Osteoblast (primary cell): ENCODE measurements at regions not wholly inside any gene's neighbourhood (a gene's known extent, or its start where the extent isn't known, plus 50 kb on each side); places are given as distances from the start of the nearest gene placed in this dataset.
A peak's percentile ranks its signal among the peaks of the same experiment; 100 is the strongest.

Source experiments
- DNase-seq: peaks from one replicate; pipeline ENCODE4 v3.0.0; 2011; ENCODE audit warnings: low spot score, mixed read lengths; ENCODE audit not compliant: insufficient read length; ENCODE audit errors: missing footprints
- H2AFZ ChIP-seq: 2 replicates; pipeline ENCODE4 v1.6.0; 2011; ENCODE audit warnings: mild to moderate bottlenecking, low read length
- H3K27ac ChIP-seq: 2 replicates; pipeline ENCODE4 v1.5.1; 2011; ENCODE audit warnings: mild to moderate bottlenecking, low read depth, low read length, moderate library complexity
- H3K27me3 ChIP-seq: 2 replicates; pipeline ENCODE4 v1.6.0; 2012; ENCODE audit warnings: mild to moderate bottlenecking, control low read depth, inconsistent platforms, low read length, moderate library complexity; ENCODE audit not compliant: insufficient read depth
- H3K36me3 ChIP-seq: 2 replicates; pipeline ENCODE4 v1.5.1; 2011; ENCODE audit warnings: mild to moderate bottlenecking, low read length, control low read depth, moderate library complexity; ENCODE audit not compliant: insufficient read depth
- H3K4me1 ChIP-seq: 2 replicates; pipeline ENCODE4 v1.5.1; 2011; ENCODE audit warnings: mild to moderate bottlenecking, low read length, control low read depth, moderate library complexity; ENCODE audit not compliant: insufficient read depth
- H3K4me2 ChIP-seq: 2 replicates; pipeline ENCODE4 v1.6.0; 2011; ENCODE audit warnings: mild to moderate bottlenecking, low read length; ENCODE audit not compliant: insufficient read depth
- H3K4me3 ChIP-seq: fragments of 200-600 bp; sonication (generic); 3 replicates; pipeline ENCODE4 v1.5.1; 2012; ENCODE audit warnings: mild to moderate bottlenecking, low read length, inconsistent platforms; ENCODE audit not compliant: insufficient read depth
- H3K79me2 ChIP-seq: 2 replicates; pipeline ENCODE4 v1.6.0; 2012; ENCODE audit warnings: mild to moderate bottlenecking, low read length, control low read depth, inconsistent platforms; ENCODE audit not compliant: insufficient read depth
- H3K9me3 ChIP-seq: 2 replicates; pipeline ENCODE4 v1.5.1; 2011; ENCODE audit warnings: low read depth, low read length, control low read depth
- H4K20me1 ChIP-seq: 2 replicates; pipeline ENCODE4 v1.6.0; 2012; ENCODE audit warnings: mild to moderate bottlenecking, low read length, control low read depth; ENCODE audit not compliant: insufficient read depth
- CTCF ChIP-seq: IDR thresholded peaks from 2 replicates; pipeline ENCODE4 v1.5.1; 2011; ENCODE audit warnings: mild to moderate bottlenecking, low read depth, low read length, moderate library complexity; ENCODE audit errors: extremely low read depth

DNA sequence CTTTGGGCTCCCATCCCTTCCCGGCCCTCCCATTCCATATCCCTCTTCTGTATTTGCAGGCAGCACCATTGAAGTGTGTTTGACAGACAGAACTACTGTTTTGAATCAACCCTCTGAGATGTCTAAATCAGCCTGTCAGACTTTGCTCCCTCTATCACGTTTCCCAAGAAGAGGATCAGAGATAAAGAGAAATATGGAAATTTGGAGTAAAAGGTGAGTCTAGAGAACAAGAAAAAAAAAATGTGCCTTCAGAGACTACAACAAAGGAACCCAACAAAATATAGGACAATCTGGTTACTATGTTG lies 133.4 kb upstream of the NCK2 start:
- Histone ChIP-seq H3K36me3 (no peaks in the 10 kb centered on the region), H3K79me2 (no peaks in the 10 kb centered on the region), H3K9me3 (no peaks in the 10 kb centered on the region), H3K4me1 (no peaks in the 10 kb centered on the region), H3K27me3 (peaks cover 5% of the 10 kb centered on the region), H3K4me2 (no peak overlapping the region), H3K27ac (no peak overlapping the region), H2AFZ (no peak overlapping the region), H3K4me3 (no peak overlapping the region), H4K20me1 (no peaks in the 10 kb centered on the region)
- DNase-seq, result no peak
- TF ChIP-seq CTCF, result no peak

GRCh38 chr2:105610576-105611332 lies 134.0 kb upstream of the NCK2 start:
- Histone ChIP-seq H3K9me3 (no peaks in the 10 kb centered on the region), H3K4me2 (no peak overlapping the region), H4K20me1 (no peaks in the 10 kb centered on the region), H3K4me3 (no peak overlapping the region), H3K36me3 (no peaks in the 10 kb centered on the region), H3K79me2 (no peaks in the 10 kb centered on the region), H3K27ac (no peak overlapping the region), H3K27me3 (peaks cover 5% of the 10 kb centered on the region), H3K4me1 (no peaks in the 10 kb centered on the region), H2AFZ (no peak overlapping the region)
- DNase-seq, result peak; percentile 64
- no peak for TF ChIP-seq CTCF

DNA sequence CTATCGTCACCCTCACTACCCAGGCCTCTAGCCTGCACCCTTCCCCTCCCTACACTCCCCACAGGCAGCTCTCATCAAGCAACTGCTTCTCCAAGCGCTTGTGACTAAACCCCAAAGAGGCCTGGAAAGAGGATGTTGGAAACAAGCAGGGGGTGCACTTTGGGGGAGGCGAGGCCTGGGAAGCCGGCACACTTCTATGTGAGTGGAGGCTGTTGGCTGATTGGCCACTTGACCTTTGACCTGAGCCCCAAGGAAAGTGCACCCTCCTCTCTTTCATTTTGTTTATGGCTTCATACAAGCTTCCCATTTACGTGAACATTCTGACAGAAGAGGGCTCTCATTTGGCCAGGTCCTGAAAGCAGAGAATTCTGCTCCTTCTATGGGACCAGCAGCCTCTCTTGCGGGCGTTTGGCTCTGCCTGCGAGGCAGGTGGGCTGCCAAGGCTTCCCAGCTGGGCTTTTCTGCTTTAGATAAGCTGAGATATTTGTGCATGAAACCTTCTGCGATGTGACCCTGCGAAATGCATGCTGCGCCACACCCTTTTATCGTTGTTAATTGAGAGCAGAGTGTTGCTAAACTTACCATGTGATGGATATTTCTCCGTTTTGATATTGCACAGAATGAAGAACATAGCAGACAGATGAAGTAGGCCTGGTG lies 134.8 kb upstream of the NCK2 start:
- Histone ChIP-seq H3K9me3 (no peaks in the 10 kb centered on the region), H4K20me1 (no peaks in the 10 kb centered on the region), H3K79me2 (no peaks in the 10 kb centered on the region), H3K27ac (no peak overlapping the region), H3K4me2 (no peak overlapping the region), H3K4me3 (no peak overlapping the region), H3K36me3 (no peaks in the 10 kb centered on the region), H3K27me3 (peaks cover 3% of the 10 kb centered on the region), H2AFZ (no peak overlapping the region), H3K4me1 (no peaks in the 10 kb centered on the region)
- no peak for DNase-seq
- TF ChIP-seq CTCF, result no peak

GRCh38 chr2:105607920-105608504 lies 136.7 kb upstream of the NCK2 start:
- Histone ChIP-seq H3K27me3 (peaks cover 10% of the 10 kb centered on the region), H3K4me2 (no peak overlapping the region), H3K4me3 (no peak overlapping the region), H2AFZ (no peak overlapping the region), H3K9me3 (no peaks in the 10 kb centered on the region), H3K27ac (no peak overlapping the region), H3K4me1 (no peaks in the 10 kb centered on the region), H3K79me2 (no peaks in the 10 kb centered on the region), H3K36me3 (no peaks in the 10 kb centered on the region), H4K20me1 (no peaks in the 10 kb centered on the region)
- no peak for TF ChIP-seq CTCF
- no peak for DNase-seq
